Astrocyte of the cerebellum (primary cell): ENCODE measurements at regions not wholly inside any gene's neighbourhood (a gene's known extent, or its start where the extent isn't known, plus 50 kb on each side); places are given as distances from the start of the nearest gene placed in this dataset.

ENCODE experiments used
- DNase-seq: peaks from one replicate; pipeline ENCODE4 v3.0.0-alpha.2; 2011; ENCODE audit warnings: low read depth
- H3K4me3 ChIP-seq: 2 replicates; pipeline ENCODE4 v1.5.1; 2011; ENCODE audit warnings: mild to moderate bottlenecking, low read depth, low read length, moderate library complexity
- CTCF ChIP-seq: IDR thresholded peaks from 2 replicates; pipeline ENCODE4 v1.5.1; 2012; ENCODE audit warnings: low read length, low read depth, moderate library complexity, mild to moderate bottlenecking; ENCODE audit errors: missing control alignments
- in situ Hi-C: cut with HindIII; loops from 2 replicates; pipeline ENCODE4 v1.10.0; 2017; ENCODE audit warnings: low sequenced_read_pairs

- no peak for TF ChIP-seq CTCF
- in situ Hi-C loops = no loop called here
Measured at GRCh38 chr6:16812993-16813392, 51.7 kb upstream of the ATXN1 start.

GRCh38 chr6:16811277-16811979 lies 50.2 kb upstream of the ATXN1 start:
- no peak overlapping the region for H3K4me3 ChIP-seq
- in situ Hi-C loops = no loop called here
- TF ChIP-seq CTCF = no peak
- no peak for DNase-seq

More at GRCh38 chr6:16812993-16813392, 51.7 kb upstream of the ATXN1 start:
- no peak overlapping the region for H3K4me3 ChIP-seq
- no peak for DNase-seq
